LNCaP clone FGC (cell line): ENCODE measurements at regions not wholly inside any gene's neighbourhood (a gene's known extent, or its start where the extent isn't known, plus 50 kb on each side); places are given as distances from the start of the nearest gene placed in this dataset.

ENCODE experiments used
- DNase-seq: peaks from one replicate; pipeline ENCODE4 v3.0.0-alpha.2; 2011; ENCODE audit warnings: low read depth
- H3K4me3 ChIP-seq: 2 replicates; pipeline ENCODE4 v1.5.1; 2011; ENCODE audit warnings: mild to moderate bottlenecking, low read depth, low read length, control low read depth
- TF ChIP-seq, protein P1 (sequence below): IDR thresholded peaks from 2 replicates; pipeline ENCODE4 v1.5.1; 2012; ENCODE audit warnings: mild to moderate bottlenecking; ENCODE audit not compliant: control insufficient read depth, insufficient read depth; ENCODE audit errors: extremely low read depth

DNA sequence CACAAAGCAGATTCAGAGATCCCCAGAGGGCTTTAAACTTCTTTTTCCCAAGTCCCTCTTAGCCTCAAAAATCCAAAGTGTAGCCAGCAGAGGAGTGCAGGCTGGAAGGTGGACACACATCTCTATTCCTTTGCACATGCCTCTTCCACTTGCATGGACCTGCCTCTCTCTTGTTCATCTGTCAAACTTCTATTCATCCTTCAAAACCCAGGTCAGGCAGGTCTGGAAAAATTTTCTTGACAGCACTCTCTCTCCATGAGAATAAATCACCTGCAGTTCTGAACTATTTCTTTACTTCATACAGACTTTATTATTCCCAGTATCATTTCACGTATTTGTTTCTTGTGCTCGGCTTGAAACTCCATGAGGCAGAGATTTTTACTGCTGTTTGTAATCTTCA lies 127.5 kb downstream of the SS18 start:
- no peak for DNase-seq
- TF ChIP-seq, protein P1, sequence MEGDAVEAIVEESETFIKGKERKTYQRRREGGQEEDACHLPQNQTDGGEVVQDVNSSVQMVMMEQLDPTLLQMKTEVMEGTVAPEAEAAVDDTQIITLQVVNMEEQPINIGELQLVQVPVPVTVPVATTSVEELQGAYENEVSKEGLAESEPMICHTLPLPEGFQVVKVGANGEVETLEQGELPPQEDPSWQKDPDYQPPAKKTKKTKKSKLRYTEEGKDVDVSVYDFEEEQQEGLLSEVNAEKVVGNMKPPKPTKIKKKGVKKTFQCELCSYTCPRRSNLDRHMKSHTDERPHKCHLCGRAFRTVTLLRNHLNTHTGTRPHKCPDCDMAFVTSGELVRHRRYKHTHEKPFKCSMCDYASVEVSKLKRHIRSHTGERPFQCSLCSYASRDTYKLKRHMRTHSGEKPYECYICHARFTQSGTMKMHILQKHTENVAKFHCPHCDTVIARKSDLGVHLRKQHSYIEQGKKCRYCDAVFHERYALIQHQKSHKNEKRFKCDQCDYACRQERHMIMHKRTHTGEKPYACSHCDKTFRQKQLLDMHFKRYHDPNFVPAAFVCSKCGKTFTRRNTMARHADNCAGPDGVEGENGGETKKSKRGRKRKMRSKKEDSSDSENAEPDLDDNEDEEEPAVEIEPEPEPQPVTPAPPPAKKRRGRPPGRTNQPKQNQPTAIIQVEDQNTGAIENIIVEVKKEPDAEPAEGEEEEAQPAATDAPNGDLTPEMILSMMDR = no peak
- H3K4me3 ChIP-seq = no peak overlapping the region

DNA sequence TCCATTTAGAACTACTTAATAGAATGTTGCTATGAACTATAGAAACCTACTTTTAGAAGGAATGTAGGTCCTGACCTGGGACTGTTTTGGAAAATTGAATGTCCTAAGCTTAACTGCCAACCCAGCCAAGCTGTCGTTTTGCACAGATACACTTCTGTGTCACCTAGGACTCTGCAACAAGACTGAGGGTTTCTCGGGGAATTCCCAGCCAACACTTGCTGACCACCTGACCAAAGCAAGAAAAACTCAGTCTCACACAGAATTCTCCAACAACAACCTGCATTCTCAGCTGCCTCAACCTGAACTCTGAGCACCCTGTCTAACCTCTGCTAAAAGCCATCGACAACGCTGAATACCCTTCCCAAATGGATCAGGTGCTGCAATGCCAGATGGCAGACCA lies 128.2 kb downstream of the SS18 start:
- no peak overlapping the region for H3K4me3 ChIP-seq
- TF ChIP-seq, protein P1 = no peak
- DNase-seq = no peak

DNA sequence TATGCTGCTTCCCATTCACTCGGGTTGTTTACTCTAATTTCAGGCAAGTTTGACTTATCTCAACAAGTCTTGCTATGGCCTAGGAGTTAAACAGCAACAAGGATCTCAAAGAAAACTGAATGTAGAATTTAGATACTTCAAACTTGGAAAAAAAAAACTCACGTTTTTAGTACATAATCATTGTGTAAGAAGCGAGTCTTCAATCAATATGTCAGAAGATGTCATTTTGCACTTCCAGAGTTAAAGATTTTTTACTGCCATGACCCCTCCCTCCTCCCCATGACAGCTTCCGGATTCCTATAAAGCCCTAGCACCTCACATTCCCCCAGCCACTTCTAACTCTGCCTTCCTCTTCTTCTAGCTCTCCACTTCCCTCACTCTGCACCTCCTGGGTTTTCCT lies 133.4 kb downstream of the SS18 start:
- no peak for DNase-seq

DNA sequence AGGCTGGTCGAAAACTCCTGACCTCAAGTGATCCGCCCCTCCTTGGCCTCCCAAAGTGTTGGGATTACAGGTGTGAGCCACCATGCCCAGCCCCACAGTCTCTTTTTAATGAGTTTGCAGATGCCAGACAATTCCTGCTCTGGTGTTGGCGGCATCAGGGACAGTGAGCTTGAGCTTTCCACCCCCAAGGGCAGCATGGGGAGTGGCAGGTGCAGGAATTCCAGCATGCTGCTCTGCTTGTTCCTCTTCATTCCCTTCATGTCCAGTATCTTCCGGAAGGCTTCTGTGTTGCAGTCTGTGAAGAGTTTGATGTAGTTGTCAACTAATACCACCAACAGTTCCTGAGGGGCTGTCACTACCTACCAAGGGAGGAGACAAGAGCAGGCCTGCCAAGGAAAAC lies 137.3 kb downstream of the SS18 start:
- no peak for DNase-seq
- no peak overlapping the region for H3K4me3 ChIP-seq
- TF ChIP-seq, protein P1 = no peak

More for the DNA sequence above, 133.4 kb downstream of the SS18 start:
- TF ChIP-seq, protein P1 = no peak
- no peak overlapping the region for H3K4me3 ChIP-seq

DNA sequence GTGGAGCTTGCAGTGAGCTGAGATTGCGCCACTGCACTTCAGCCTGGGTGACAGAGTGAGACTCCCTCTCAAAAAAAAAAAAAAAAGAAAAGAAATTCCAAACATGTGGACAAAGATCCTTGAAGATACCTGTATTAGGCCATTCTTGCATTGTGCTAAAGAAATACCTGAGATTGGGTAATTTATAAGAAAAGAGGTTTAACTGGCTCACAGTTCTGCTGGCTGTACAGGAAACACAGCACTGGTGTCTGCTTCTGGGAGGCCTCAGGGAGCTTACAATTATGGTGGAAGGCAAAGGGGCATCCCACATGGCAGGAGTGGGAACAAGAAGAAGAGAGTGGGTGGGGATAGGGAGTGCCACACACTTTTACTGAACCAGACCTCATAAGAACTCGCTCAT lies 140.1 kb downstream of the SS18 start:
- TF ChIP-seq, protein P1 = no peak
- no peak overlapping the region for H3K4me3 ChIP-seq
- DNase-seq = no peak

DNA sequence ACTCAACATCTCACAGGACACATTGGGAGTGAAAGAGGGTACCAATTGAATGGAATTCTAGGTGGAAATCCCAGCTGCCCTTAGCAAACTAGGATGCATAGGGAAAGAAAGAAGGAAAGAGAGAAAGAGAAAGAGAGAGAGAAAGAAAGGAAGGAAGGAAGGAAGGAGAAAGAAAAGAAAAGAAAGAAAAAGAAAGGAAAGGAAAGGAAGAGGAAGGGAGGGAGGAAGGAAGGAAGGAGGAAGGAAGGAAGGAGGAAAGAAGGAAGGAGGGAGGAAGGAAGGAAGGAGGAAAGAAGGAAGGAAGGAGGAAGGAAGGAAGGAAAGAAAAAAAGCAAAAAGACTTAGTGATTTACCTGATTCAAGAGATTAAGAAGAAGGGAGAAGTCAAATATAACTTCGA lies 143.9 kb downstream of the SS18 start:
- DNase-seq = no peak
- TF ChIP-seq, protein P1 = no peak
- no peak overlapping the region for H3K4me3 ChIP-seq

DNA sequence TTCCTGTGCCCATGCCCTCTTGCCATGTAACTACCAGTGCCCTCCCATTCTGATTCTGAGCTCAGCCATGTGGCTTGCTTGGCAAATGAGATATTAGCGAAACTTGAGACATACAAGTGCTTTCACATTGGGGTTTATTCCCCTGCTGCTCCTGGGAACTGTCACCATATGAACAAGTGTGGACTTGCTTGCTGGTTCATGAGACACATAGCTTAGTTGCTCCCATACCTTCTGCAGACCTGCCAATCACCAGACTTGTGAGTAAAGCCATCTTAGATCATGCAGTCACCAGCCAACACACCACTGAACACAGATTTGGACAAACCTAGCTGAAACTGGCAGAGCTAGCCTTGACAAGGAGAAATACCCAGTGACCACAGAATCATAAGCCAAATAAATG lies 155.1 kb downstream of the SS18 start:
- TF ChIP-seq, protein P1 = no peak
- no peak for DNase-seq
- H3K4me3 ChIP-seq = no peak overlapping the region
